ENCODE measurements at regions not wholly inside any gene's neighbourhood (a gene's known extent, or its start where the extent isn't known, plus 50 kb on each side); places are given as distances from the start of the nearest gene placed in this dataset.

DNA sequence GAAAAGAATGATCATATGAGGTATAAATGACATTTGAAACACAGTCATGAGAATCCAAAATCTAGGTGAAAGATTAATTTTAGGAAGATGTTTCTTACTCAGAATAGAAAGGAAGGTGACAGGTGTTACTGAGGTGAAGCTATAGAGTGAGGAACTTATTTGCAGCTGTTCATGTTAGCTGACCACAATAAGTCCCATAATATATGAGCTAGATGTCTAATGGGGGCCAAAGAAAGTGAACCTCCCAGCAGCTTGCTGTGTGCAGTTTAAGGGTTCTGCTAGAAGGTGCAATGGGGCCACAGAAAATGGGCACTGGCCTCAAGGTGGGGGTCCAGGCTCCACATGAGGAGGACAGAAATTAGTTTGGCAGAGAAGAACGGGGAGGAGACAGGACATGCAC, 1374.9 kb upstream of the CRIM1 start:
- DNase-seq (ENCODE audit: low read depth in 2 of 2) = no peak

DNA sequence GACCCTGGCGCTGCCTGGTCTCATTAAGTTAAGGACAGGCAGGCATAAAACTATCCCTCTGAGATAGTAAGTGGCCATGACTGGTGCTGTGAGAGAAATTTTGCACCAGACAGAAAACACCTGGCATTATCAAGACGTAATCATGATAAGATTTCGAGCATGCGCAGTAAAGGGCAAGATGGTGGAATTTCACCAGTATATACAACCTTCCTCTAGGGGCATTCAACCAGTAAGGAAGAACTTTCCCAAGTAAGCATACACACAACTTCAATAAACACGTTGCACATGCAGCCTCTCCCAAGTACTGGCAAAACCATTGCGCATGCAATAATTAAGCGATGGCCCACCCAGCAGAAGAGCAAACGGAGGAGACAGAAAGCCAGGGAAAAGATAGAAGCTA, 1376.4 kb upstream of the CRIM1 start:
- DNase-seq (ENCODE audit: low read depth in 2 of 2) = no peak

- no peak for DNase-seq (ENCODE audit: low read depth in 2 of 2)
These were observed 1362.7 kb upstream of the FAM98A start for GRCh38 chr2:34961822-34962221.

GRCh38 chr2:34954758-34955157, 1355.7 kb upstream of the FAM98A start:
- DNase-seq (ENCODE audit: low read depth in 2 of 2) = no peak

- DNase-seq (ENCODE audit: low read depth in 2 of 2) = no peak
These were observed 1351.7 kb upstream of the FAM98A start for GRCh38 chr2:34950797-34951196.

GRCh38 chr2:34949316-34949715, 1350.2 kb upstream of the FAM98A start:
- DNase-seq (ENCODE audit: low read depth in 2 of 2) = no peak

- DNase-seq (ENCODE audit: low read depth in 2 of 2) = no peak
These were observed 1337.0 kb upstream of the FAM98A start for GRCh38 chr2:34936089-34936488.

DNA sequence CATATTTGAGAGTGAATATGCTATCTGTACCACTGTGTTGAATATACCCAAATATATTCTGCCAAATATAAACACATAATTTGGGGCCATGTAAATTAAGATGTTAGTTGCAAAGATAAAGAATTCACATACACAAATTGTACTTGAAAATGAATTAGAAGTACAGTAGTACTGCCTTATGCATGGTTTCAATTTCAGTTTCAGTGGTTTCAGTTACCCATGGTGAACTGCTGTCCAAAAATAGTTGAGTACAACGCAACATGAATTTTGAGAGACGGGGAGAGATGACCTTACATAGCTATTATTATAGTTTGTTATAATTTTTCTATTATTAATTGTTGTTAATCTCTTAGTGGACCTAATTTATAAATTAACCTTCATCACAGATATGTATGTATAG, 1313.0 kb upstream of the FAM98A start:
- DNase-seq (ENCODE audit: low read depth in 2 of 2) = no peak

- no peak for DNase-seq (ENCODE audit: low read depth in 2 of 2)
These were observed 1311.0 kb upstream of the FAM98A start for GRCh38 chr2:34909992-34910705.

DNA sequence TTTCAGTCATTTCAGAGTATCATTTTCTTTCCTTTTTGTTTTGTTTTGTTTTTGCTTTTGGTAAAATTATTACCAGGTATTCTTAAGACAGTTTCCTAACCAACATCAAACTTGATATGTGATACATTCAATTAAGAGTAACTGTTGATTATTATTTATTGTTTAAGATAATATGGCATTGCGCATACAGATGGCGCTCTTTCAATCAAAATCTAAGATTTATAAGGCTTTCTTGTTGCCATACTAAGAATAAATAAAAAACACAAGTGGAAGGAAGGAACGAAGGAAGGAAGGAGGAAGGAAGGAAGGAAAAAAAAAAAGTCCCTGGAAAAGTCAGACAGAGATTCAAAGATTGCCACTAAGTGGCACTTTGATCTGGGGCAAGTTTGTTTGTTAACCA, 1308.7 kb upstream of the FAM98A start:
- no peak for DNase-seq (ENCODE audit: low read depth in 2 of 2)

DNA sequence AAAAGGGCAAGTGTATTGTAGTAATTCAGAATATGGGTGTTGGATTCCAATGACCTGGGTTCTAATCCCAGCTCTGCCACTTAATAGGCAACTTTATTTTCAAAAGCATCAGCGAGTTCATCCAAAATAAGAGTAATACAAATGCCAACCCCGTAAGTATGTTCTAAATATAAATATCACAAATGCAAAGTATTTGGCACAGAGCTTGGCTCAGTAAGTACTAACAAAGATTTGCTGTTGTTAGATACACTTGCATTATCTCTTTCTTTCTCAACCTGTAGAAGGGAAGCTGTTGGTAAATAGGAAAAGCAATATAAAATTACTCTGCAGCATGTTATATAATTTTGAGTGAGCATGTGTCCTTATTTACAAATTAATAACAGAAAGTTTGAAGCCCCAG, 1302.6 kb upstream of the FAM98A start:
- no peak for DNase-seq (ENCODE audit: low read depth in 2 of 2)

- DNase-seq (ENCODE audit: low read depth in 2 of 2) = no peak
These were observed 1300.0 kb upstream of the FAM98A start for GRCh38 chr2:34899079-34899478.

DNA sequence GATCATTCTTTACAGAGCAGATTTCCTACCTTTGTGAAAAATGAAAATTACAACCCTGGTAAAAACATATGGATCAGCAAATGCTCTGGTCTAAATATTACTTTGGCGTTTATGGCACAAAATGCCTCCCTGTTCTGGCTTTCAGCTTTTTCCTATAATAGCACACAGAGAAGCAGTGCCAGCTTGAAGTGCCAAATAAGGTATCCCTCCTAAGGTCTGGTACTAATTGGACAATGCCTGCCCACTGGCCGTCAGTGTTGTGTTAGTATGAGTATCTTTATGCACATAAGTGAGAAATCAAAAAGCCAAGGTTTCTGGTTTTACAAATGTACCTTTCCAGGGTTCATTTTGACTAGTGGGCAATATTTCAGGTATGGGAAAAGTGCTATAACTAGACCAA, 1293.7 kb upstream of the FAM98A start:
- DNase-seq (ENCODE audit: low read depth in 2 of 2) = no peak

- DNase-seq (ENCODE audit: low read depth in 2 of 2) = no peak
These were observed 1293.2 kb upstream of the FAM98A start for GRCh38 chr2:34892256-34892655.

DNA sequence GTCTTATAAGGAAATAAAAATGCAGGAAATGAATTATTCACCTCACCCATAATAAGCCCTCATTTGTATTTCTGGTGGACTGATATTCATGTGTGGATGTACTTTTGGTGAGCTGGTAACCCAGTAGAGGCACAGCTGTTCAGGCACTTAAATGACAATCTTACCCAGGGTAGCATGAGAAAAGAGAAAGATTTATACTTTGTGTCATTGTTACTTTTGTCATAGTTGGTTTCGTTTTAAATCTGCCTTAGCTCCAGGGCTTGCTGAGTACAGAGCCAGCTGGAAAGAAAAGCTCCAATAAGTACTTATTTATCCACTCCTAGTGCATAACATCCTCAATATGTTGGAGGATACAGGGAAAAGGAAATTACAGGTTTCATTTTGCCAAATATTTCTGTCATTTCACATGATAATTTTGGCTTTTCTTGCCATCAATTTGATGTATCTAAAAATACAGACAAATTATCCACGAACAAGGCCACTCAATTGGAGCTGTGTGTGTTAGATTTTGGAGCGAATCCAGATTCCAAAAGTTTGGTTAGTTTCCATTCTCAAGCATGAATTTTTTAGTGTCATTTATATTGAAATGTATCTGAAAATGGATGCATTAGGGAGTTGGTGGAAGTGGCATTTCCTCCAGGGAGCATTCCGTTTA, 1276.1 kb upstream of the FAM98A start:
- DNase-seq (ENCODE audit: low read depth in 2 of 2) = no peak

GRCh38 chr2:34853646-34854045, 1254.5 kb upstream of the FAM98A start:
- no peak for DNase-seq (ENCODE audit: low read depth in 2 of 2)

DNA sequence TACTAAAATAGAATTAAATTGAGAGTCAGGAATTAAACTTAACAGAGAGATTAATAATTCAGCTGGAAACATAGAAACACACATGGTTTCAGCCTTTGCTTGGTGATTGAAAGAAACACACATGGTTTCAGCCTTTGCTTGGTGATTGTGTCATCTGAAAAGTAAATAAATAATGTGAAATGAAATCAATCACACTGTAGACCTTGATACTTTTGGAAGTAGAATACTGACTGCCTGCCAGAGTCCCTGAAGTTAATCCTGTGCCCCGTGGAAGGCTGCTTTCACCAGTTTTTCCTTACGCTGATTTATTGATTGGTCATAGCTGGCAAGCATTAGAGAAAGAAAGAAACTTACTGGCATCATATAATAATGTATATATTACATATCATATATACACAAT, 1252.7 kb upstream of the FAM98A start:
- DNase-seq (ENCODE audit: low read depth in 2 of 2) = no peak

DNA sequence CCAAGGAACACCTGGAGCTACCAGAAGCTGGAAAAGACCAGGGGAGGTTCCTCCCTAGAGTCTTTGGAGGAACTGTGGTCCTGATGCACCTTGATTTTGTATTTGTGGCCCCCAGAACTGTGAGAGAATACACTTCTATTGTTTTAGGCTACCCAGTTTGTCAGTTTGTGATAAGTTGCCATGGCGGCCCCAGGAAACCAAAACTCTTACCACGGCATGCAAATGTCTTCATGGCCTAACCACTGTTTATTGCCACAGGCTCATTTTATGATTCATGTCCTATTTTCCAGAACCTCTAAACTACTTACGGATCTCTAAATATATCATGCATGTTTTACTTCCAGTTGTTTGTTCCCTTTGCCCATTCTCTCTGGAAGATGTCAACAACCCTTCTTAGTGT, 1250.7 kb upstream of the FAM98A start:
- DNase-seq (ENCODE audit: low read depth in 2 of 2) = no peak

GRCh38 chr2:34848691-34849090, 1249.6 kb upstream of the FAM98A start:
- no peak for DNase-seq (ENCODE audit: low read depth in 2 of 2)

GRCh38 chr2:34848132-34848531, 1249.0 kb upstream of the FAM98A start:
- no peak for DNase-seq (ENCODE audit: low read depth in 2 of 2)

GRCh38 chr2:34844629-34845028, 1245.5 kb upstream of the FAM98A start:
- DNase-seq (ENCODE audit: low read depth in 2 of 2) = no peak

GRCh38 chr2:34838408-34838807, 1239.3 kb upstream of the FAM98A start:
- DNase-seq (ENCODE audit: low read depth in 2 of 2) = no peak

GRCh38 chr2:34836361-34836760, 1237.3 kb upstream of the FAM98A start:
- no peak for DNase-seq (ENCODE audit: low read depth in 2 of 2)

DNA sequence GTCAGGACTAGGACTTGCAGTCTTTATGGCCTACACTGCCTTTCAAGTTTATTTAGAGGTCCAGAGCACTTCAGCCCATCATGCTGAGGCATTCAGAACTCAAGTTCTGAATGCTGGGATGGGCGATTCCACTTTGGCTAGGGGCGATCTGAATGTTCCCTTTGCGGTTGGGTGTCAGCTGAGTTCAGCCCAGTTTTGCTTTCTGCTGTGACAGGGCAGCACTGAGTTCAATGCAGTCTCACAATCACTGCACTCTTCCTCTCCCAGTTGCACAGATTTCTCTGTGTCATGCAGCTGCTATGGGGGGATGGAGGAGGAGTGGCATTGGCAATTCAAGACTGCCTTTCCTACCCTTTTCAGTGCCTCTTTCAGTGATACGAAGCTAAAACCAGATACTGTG, 1232.0 kb upstream of the FAM98A start:
- DNase-seq (ENCODE audit: low read depth in 2 of 2) = no peak

All from stimulated activated CD4-positive, alpha-beta T cell treated with anti-CD3 and anti-CD28 coated beads, Interleukin-1b, Interleukin-23, amount 100 ng/mL, for 1 hour (primary cell).